ENCODE measurements at regions not wholly inside any gene's neighbourhood (a gene's known extent, or its start where the extent isn't known, plus 50 kb on each side); places are given as distances from the start of the nearest gene placed in this dataset.

- Histone ChIP-seq H3K4me1 (ENCODE audit: control insufficient read depth in 1 of 2, low read depth in 2 of 2) (no peaks in the 10 kb centered on the region), H3K36me3 (no peaks in the 10 kb centered on the region), H3K27me3 (replicated peaks; ENCODE audit: insufficient read depth) (no peaks in the 10 kb centered on the region), H3K27ac (no peak overlapping the region), H3K4me3 (no peak overlapping the region), H3K9me3 (no peaks in the 10 kb centered on the region)
- TF ChIP-seq CTCF (IDR thresholded peaks at IDR 0.05) = no peak
- no peak for ATAC-seq (ENCODE audit: insufficient number of reproducible peaks, low FRiP score, low read depth)
- DNase-seq (ENCODE audit: low spot score) = no peak
These were observed 318.8 kb upstream of the SGCG start for GRCh38 chr13:22861958-22862466.

- Histone ChIP-seq H3K27me3 (replicated peaks; ENCODE audit: insufficient read depth) (no peaks in the 10 kb centered on the region), H3K27ac (no peak overlapping the region), H3K4me1 (ENCODE audit: control insufficient read depth in 1 of 2, low read depth in 2 of 2) (no peaks in the 10 kb centered on the region), H3K9me3 (no peaks in the 10 kb centered on the region), H3K4me3 (no peak overlapping the region), H3K36me3 (no peaks in the 10 kb centered on the region)
- no peak for TF ChIP-seq CTCF (IDR thresholded peaks at IDR 0.05)
- ATAC-seq (ENCODE audit: insufficient number of reproducible peaks, low FRiP score, low read depth) (no peak), DNase-seq (ENCODE audit: low spot score) (no peak)
These were observed 318.3 kb upstream of the SGCG start for GRCh38 chr13:22862478-22862877.

- no peak for TF ChIP-seq CTCF (IDR thresholded peaks at IDR 0.05)
- no peak overlapping the region for H3K4me3 ChIP-seq
- H3K36me3 ChIP-seq = no peaks in the 10 kb centered on the region
- H3K9me3 ChIP-seq = no peaks in the 10 kb centered on the region
- H3K4me1 ChIP-seq (ENCODE audit: control insufficient read depth in 1 of 2, low read depth in 2 of 2) = no peaks in the 10 kb centered on the region
- DNase-seq (ENCODE audit: low spot score) (no peak), ATAC-seq (ENCODE audit: insufficient number of reproducible peaks, low FRiP score, low read depth) (no peak)
- H3K27me3 ChIP-seq (replicated peaks; ENCODE audit: insufficient read depth) = no peaks in the 10 kb centered on the region
- no peak overlapping the region for H3K27ac ChIP-seq
These were observed 314.6 kb upstream of the SGCG start for GRCh38 chr13:22866221-22866620.

DNA sequence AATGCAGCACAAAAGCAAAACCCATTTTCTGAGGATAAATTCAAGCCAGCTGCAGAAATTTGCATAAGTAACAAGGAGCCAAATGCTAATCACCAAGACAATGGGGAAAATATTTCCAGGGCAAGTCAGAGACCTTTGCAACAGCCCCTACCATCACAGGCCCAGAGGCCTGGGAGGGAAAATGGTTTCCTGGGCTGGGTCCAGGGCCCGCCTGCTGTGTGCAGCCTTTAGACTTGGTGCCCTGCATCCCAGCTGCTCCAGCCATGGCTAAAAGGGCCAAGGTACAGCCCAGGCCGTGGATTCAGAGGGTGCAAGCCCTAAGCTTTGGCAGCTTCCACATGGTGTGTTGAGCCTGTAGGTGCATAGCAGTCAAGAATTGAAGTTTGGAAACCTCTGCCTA, 309.5 kb upstream of the SGCG start:
- no peaks in the 10 kb centered on the region for H3K4me1 ChIP-seq (ENCODE audit: control insufficient read depth in 1 of 2, low read depth in 2 of 2)
- no peak for TF ChIP-seq CTCF (IDR thresholded peaks at IDR 0.05)
- ATAC-seq (ENCODE audit: insufficient number of reproducible peaks, low FRiP score, low read depth) (no peak), DNase-seq (ENCODE audit: low spot score) (no peak)
- H3K27ac ChIP-seq = no peak overlapping the region
- H3K9me3 ChIP-seq = no peaks in the 10 kb centered on the region
- H3K36me3 ChIP-seq = no peaks in the 10 kb centered on the region
- no peaks in the 10 kb centered on the region for H3K27me3 ChIP-seq (replicated peaks; ENCODE audit: insufficient read depth)
- H3K4me3 ChIP-seq = no peak overlapping the region

GRCh38 chr13:22874839-22875238, 305.9 kb upstream of the SGCG start:
- no peaks in the 10 kb centered on the region for H3K9me3 ChIP-seq
- H3K27ac ChIP-seq = no peak overlapping the region
- TF ChIP-seq CTCF (IDR thresholded peaks at IDR 0.05) = no peak
- no peak overlapping the region for H3K4me3 ChIP-seq
- no peaks in the 10 kb centered on the region for H3K4me1 ChIP-seq (ENCODE audit: control insufficient read depth in 1 of 2, low read depth in 2 of 2)
- no peak for DNase-seq (ENCODE audit: low spot score)
- no peak for ATAC-seq (ENCODE audit: insufficient number of reproducible peaks, low FRiP score, low read depth)
- H3K36me3 ChIP-seq = no peaks in the 10 kb centered on the region
- H3K27me3 ChIP-seq (replicated peaks; ENCODE audit: insufficient read depth) = no peaks in the 10 kb centered on the region
